ENCODE measurements at regions not wholly inside any gene's neighbourhood (a gene's known extent, or its start where the extent isn't known, plus 50 kb on each side); places are given as distances from the start of the nearest gene placed in this dataset.

GRCh38 chr12:132395192-132395907 lies 66.0 kb upstream of the GALNT9 start:
- no peak for TF ChIP-seq POLR2A (IDR thresholded peaks at IDR 0.05)
- no peak for TF ChIP-seq CTCF (IDR thresholded peaks at IDR 0.05)

Measured in uterus (tissue), 2 donors.